ENCODE measurements at regions not wholly inside any gene's neighbourhood (a gene's known extent, or its start where the extent isn't known, plus 50 kb on each side); places are given as distances from the start of the nearest gene placed in this dataset.

GRCh38 chr3:514192-514591, 317.6 kb downstream of the CHL1 start:
- no peaks in the 10 kb centered on the region for H3K27me3 ChIP-seq (replicated peaks in 1 of 4; ENCODE audit: control insufficient read depth in 3 of 4, extremely low read depth in 1 of 4, insufficient read depth in 3 of 4, low read length in 3 of 4)
- no peak for FAIRE-seq
- H2AK5ac ChIP-seq (ENCODE audit: low read depth, low read length) = no peak overlapping the region
- H3K9ac ChIP-seq (replicated peaks in 1 of 4; ENCODE audit: extremely low read depth in 1 of 4, low read depth in 3 of 4, low read length in 3 of 4) = no peak overlapping the region
- H2BK12ac ChIP-seq (ENCODE audit: low read depth, low read length) = no peak overlapping the region
- no peak overlapping the region for H3K4me2 ChIP-seq (ENCODE audit: insufficient read depth in 1 of 2, low read depth in 2 of 2, low read length in 2 of 2)
- H3K4ac ChIP-seq (replicated peaks; ENCODE audit: insufficient read length, low read depth, low read length) = no peak overlapping the region
- no peaks in the 10 kb centered on the region for H3K79me1 ChIP-seq (ENCODE audit: low read depth, low read length)
- no peak overlapping the region for H2AFZ ChIP-seq (ENCODE audit: low read length)
- H3K23ac ChIP-seq (ENCODE audit: insufficient read length) = no peak overlapping the region
- no peak overlapping the region for H4K8ac ChIP-seq (ENCODE audit: extremely low read depth, insufficient read depth, low read length)
- H3K14ac ChIP-seq (ENCODE audit: insufficient read length) = no peak overlapping the region
- H3K4me3 ChIP-seq (ENCODE audit: extremely low read depth in 1 of 4, insufficient read depth in 2 of 4, low read depth in 3 of 4, low read length in 4 of 4) = no peak overlapping the region
- H3K27ac ChIP-seq (ENCODE audit: low read depth, low read length) = no peak overlapping the region
- 97% methylated on average over 2 of the region's 2 CpGs; no CpG with 5 or more reads in 1 of the 2 experiments for WGBS, 2 experiments (ENCODE audit: extremely low coverage in 1 of 2, insufficient coverage in 1 of 2, insufficient read length in 1 of 2, insufficient replicate concordance in 2 of 2, low coverage in 1 of 2, low lambda C conversion rate in 2 of 2, missing lambda C conversion rate in 1 of 2)
- POLR2A ChIA-PET (ENCODE audit: partially characterized antibody) = no interaction called here
- DNase-seq (ENCODE audit: low read depth in 1 of 2, low spot score in 2 of 2) = no peak
- no peak overlapping the region for H4K91ac ChIP-seq (replicated peaks; ENCODE audit: insufficient read length, low read length)
- H4K20me1 ChIP-seq (replicated peaks in 1 of 2; ENCODE audit: control insufficient read depth in 1 of 2, insufficient read depth in 2 of 2, low read length in 2 of 2) = no peaks in the 10 kb centered on the region
- H2BK15ac ChIP-seq (ENCODE audit: low read length) = no peak overlapping the region
- no peak for TF ChIP-seq MAX (IDR thresholded peaks at IDR 0.05)
- TF ChIP-seq EP300 (IDR thresholded peaks at IDR 0.05; ENCODE audit: borderline replicate concordance in 1 of 2, low read depth in 2 of 2, low read length in 2 of 2) = no peak
- no peak for TF ChIP-seq JUN (IDR thresholded peaks at IDR 0.05; ENCODE audit: low read depth, low read length)
- no peak for TF ChIP-seq RNF2 (IDR thresholded peaks at IDR 0.05; ENCODE audit: borderline replicate concordance, low read depth, low read length, missing control alignments, poor library complexity, severe bottlenecking)
- TF ChIP-seq EZH2 (IDR thresholded peaks at IDR 0.05; ENCODE audit: low read depth, low read length, severe bottlenecking) = no peak
- no peak for TF ChIP-seq POU5F1 (IDR thresholded peaks at IDR 0.05; ENCODE audit: low read depth, low read length)
- TF ChIP-seq CBX5 (IDR thresholded peaks at IDR 0.05; ENCODE audit: low read depth, low read length) = no peak
- no peak for TF ChIP-seq YY1 (IDR thresholded peaks at IDR 0.05; ENCODE audit: low read depth, low read length)
- no peak for TF ChIP-seq CREB1 (IDR thresholded peaks at IDR 0.05)
- TF ChIP-seq SP2 (IDR thresholded peaks at IDR 0.05; ENCODE audit: low read length) = no peak
- no peak for TF ChIP-seq ZNF274 (IDR thresholded peaks at IDR 0.05; ENCODE audit: borderline replicate concordance, extremely low read depth, low read length)
- H3K36me3 ChIP-seq (ENCODE audit: control insufficient read depth in 2 of 4, insufficient read depth in 4 of 4, low read length in 3 of 4) = no peaks in the 10 kb centered on the region
- no peaks in the 10 kb centered on the region for H3K23me2 ChIP-seq (ENCODE audit: low read depth, low read length)
- no peak overlapping the region for H2BK20ac ChIP-seq (ENCODE audit: low read length)
- no peak overlapping the region for H2BK5ac ChIP-seq (ENCODE audit: low read depth, low read length)
- no peak overlapping the region for H3K56ac ChIP-seq (replicated peaks; ENCODE audit: insufficient read length, low read depth, low read length)
- H3K79me2 ChIP-seq (ENCODE audit: control insufficient read depth in 1 of 2, insufficient read depth in 2 of 2, low read length in 2 of 2) = no peaks in the 10 kb centered on the region
- no peak overlapping the region for H2BK120ac ChIP-seq (replicated peaks; ENCODE audit: low read depth, low read length)
- no peaks in the 10 kb centered on the region for H3K4me1 ChIP-seq (replicated peaks in 1 of 4; ENCODE audit: control insufficient read depth in 3 of 4, insufficient read depth in 4 of 4, low read length in 3 of 4)
- H3K9me3 ChIP-seq (ENCODE audit: insufficient read depth in 2 of 2, low read depth in 1 of 2, low read length in 1 of 2) = no peaks in the 10 kb centered on the region
- H4K5ac ChIP-seq (ENCODE audit: insufficient read length, low read depth, low read length) = no peak overlapping the region
- CTCF ChIA-PET (ENCODE audit: partially characterized antibody) = no interaction called here
- H3K18ac ChIP-seq (ENCODE audit: extremely low read depth, low read length) = no peak overlapping the region

All from H1 (cell line).